Renal cortex interstitium (tissue), 11 donors: ENCODE measurements at regions not wholly inside any gene's neighbourhood (a gene's known extent, or its start where the extent isn't known, plus 50 kb on each side); places are given as distances from the start of the nearest gene placed in this dataset.
"Not testable (repeated sequence)": the region's sequence is repeated elsewhere in the genome, so short reads cannot be mapped to it uniquely, and the experiment has no call there.

Source experiments
- DNase-seq, 11 donors: peaks; one replicate each; pipeline ENCODE4 v3.0.0-alpha.2; 2013; ENCODE audit warnings: low read depth in 9 of 11, low spot score in 4 of 11; ENCODE audit errors: extremely low read depth in 1 of 11

GRCh38 chr2:111346018-111346930, 225.6 kb downstream of the BCL2L11 start:
- DNase-seq: not testable (repeated sequence)

DNA sequence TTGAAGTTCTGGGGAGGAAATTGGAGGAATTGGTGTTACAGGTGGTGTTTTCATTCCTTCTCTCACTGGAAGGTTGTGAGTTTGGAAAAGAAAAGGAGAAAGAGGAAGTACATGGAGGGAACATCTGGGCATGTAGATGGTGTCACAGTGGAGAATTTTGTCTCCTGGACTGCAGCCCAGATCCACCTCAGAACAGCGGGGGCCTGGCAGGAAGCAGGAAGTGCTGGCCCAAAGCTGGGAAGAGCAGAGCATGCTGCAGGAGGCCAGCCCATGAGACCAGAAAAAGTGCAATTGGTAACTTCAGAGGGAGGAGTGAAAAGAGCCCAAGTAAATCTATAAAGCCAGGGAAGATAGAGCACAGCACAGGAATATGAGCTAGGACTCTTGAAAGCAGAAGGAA, 227.0 kb downstream of the BCL2L11 start:
- not testable (repeated sequence) for DNase-seq

DNA sequence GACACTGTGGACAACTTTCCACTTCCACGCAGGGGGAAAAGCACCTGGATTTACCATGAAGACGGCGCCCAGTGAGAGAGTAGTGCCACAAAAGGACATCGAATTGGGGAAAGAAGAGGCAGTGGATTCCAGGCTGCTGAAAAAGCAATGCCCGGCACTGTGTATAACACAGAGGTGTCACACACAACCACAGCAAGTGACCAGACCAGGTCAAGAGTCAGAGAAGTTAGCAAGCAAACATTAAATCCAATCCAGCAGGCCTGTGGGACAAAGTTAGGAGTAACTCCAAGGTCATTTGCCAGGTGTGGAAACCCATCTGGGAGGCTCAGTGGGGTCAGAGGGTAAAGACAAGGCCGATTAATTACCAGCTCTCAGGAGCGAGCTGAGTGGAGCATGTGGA, 227.6 kb downstream of the BCL2L11 start:
- not testable (repeated sequence) for DNase-seq

DNA sequence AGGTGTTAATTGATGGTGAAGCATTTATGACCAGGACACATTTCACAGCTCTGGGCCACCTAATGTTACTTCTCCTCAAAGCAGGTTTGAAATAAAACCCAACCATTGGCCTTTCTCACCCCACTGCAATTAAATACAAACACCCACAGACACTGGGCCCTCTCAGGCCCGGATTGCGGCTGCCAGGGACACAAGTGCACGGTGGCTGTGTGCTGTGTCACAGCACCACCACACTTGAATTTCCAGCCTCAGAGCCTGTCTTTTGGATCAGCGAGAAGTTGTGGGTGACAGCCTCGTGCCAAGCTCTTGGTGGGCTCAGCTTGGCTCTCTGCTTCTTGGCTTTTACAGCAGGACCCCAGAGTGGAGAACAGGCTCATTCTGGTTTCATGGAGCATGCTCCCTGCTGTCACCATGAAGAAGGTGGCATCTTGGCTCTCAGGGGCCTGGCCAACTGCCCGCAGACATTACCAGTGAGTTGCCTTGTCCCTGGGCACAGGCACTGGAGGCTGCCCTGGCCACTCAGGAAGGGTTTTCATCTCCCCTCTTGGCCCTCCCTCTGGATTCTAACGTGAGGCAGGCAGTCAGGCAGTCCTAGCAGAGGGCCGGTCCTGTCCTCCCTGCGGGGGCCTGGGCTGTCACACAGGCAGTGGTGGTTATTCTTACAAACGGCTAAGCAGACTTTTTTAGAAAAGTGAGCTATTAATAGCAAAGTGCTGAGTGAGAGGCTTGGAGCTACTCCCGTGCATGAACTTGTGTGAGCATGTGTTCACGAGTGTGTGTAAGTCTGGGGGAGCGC, 234.5 kb downstream of the BCL2L11 start:
- DNase-seq: not testable (repeated sequence)

- not testable (repeated sequence) for DNase-seq
These were observed 235.3 kb downstream of the BCL2L11 start for GRCh38 chr2:111355823-111356511.

DNA sequence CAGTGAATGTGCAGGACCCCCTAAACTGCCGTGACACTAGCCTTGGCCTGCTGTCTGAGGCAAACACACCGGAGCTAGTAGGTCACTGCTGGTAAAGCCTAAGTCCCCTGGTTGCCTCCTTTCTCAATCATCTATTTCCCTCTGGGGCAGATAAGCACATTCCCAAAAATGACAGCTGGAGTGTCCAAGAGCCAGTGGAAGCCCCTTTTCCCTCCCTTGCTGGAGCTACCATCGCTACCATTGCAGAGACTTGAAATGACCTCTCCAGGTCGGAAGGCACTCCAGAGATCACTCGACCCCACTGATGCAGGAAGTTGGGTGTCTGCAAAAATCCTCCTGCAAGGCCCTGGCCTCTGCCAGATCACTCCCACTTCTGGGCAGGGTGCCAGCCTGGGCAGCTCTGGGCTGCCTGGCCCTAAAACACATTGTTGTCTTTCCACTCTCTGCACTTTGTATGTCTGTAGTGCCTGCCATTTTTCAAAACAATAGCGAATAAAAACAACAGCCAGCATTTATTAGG, 235.9 kb downstream of the BCL2L11 start:
- not testable (repeated sequence) for DNase-seq

- peak in 2 of 11 donors; percentile 6 to 29 for DNase-seq
These were observed 245.4 kb downstream of the BCL2L11 start for GRCh38 chr2:111365986-111366640.

GRCh38 chr2:111366641-111367029, 245.9 kb downstream of the BCL2L11 start:
- DNase-seq: not testable (repeated sequence)

- DNase-seq: not testable (repeated sequence)
These were observed 246.4 kb downstream of the BCL2L11 start for GRCh38 chr2:111367080-111367479.

- DNase-seq: not testable (repeated sequence)
These were observed 247.2 kb downstream of the BCL2L11 start for GRCh38 chr2:111367871-111368270.

GRCh38 chr2:111368288-111368687, 247.6 kb downstream of the BCL2L11 start:
- not testable (repeated sequence) for DNase-seq

DNA sequence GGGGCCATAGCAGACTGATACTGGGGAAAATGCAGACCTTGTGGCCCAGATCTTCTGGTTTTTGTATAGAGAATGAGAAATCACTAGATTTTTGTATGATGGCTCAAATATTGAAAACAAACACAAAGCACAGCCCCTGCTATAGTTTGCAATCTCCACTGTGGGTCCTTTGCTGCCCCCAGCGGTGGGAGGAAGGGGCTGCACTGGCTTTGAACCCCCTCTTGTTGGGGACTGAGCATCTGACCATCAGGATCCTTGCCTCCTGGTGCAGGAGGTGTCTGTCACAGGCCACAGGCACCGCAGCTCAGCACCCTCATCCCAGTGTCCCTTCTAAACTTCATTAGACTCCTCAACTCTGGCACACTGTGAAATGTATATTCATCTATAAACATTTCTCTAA, 252.3 kb downstream of the BCL2L11 start:
- not testable (repeated sequence) for DNase-seq

DNA sequence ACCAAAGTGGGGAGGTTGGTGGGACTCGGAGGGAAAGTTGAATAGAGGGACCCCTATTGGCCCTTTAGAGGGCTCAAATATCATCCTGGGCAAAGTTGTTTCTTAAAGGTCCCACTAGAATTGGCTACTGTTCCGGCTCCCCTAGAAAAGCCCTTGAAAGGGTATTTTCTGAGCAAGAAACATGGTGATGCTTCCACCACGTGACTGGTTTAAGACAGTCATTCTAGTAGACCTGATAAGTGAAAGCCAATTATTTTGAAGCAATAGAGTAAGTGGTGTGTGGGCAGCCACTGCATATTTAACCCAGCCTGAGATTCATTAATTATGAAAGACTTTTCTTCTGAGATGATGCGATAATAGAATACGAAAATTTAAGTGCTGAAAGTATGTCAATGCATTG, 253.3 kb downstream of the BCL2L11 start:
- DNase-seq: not testable (repeated sequence)

DNA sequence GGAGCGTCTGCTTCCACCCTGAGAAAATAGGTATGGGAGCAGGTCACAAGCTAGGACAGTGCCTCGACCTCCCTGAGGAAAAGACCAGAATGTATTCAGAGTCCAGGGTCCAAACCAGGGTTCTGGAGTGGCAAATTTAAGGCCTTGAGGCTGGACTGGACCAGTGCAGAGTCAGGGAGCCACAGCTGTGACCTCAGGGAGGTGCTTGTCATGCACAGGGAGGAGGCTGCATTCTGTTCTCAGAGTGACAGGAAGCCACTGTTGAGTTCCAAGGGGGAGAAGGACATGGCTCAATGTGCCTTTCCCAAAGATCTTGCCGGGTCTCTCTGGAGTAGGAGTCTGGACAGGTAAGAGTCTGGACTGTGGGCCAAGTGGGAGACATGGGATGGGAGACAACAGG, 254.0 kb downstream of the BCL2L11 start:
- DNase-seq: not testable (repeated sequence)

DNA sequence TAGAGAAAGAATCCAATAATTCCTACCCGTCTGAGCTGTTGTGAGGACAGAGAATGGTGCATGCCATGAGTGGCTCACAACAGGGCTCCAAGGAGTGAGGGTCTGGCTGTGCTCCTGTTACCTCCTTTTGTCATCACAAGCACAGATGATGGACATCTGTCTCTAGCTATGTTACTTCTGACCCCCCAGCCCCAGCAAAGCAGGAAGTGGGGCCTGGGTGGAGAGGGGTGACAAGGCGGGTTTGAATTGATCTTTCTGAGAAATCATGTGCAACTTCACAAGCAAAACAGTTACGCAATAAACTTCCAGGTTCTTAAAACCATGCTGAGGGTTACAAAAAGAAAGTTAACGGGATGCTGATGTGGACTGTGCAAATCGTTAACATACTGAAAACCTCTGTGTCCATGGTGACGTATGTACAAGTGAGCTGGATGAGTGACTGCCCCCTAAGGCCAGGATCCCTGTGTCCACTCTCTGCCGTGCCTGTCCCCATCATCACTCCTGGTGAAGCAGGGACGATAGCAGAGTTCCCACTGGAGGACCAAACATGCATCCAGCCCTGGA, 254.7 kb downstream of the BCL2L11 start:
- DNase-seq: not testable (repeated sequence)

GRCh38 chr2:111376272-111376970, 255.7 kb downstream of the BCL2L11 start:
- DNase-seq: not testable (repeated sequence)

GRCh38 chr2:111376971-111377352, 256.2 kb downstream of the BCL2L11 start:
- DNase-seq: peak in 1 of 11 donors; percentile 11
